GM12891 (cell line): ENCODE measurements at regions not wholly inside any gene's neighbourhood (a gene's known extent, or its start where the extent isn't known, plus 50 kb on each side); places are given as distances from the start of the nearest gene placed in this dataset.

Experiments
- DNase-seq: peaks from one replicate; pipeline ENCODE4 v3.0.0; 2011; ENCODE audit warnings: low spot score; ENCODE audit not compliant: insufficient read length
- FAIRE-seq: peaks from 2 replicates; lab custom pipeline; 2011; peaks lifted over from hg19 to GRCh38; lab: Jason Lieb, UNC
- PAX5 ChIP-seq: IDR thresholded peaks from 2 replicates; pipeline ENCODE4 v1.6.1; 2011; ENCODE audit warnings: low read length, moderate library complexity, mild to moderate bottlenecking; ENCODE audit not compliant: insufficient read depth, severe bottlenecking
- POLR2A ChIP-seq: IDR thresholded peaks from 2 replicates; pipeline ENCODE4 v1.6.1; 2011; ENCODE audit warnings: low read depth, low read length, control low read depth
- POLR2AphosphoS5 ChIP-seq: IDR thresholded peaks from 2 replicates; pipeline ENCODE4 v1.6.1; 2011; ENCODE audit warnings: low read depth, low read length, control low read depth
- POU2F2 ChIP-seq: IDR thresholded peaks from 2 replicates; pipeline ENCODE4 v1.6.1; 2011; ENCODE audit warnings: low read depth, mild to moderate bottlenecking, control low read depth, low read length, moderate library complexity
- SPI1 ChIP-seq: IDR thresholded peaks from 2 replicates; pipeline ENCODE4 v1.6.1; 2011; ENCODE audit warnings: low read depth, low read length, control low read depth
- TAF1 ChIP-seq: IDR thresholded peaks from 2 replicates; pipeline ENCODE4 v1.6.1; 2011; ENCODE audit warnings: low read depth, low read length, control low read depth

DNA sequence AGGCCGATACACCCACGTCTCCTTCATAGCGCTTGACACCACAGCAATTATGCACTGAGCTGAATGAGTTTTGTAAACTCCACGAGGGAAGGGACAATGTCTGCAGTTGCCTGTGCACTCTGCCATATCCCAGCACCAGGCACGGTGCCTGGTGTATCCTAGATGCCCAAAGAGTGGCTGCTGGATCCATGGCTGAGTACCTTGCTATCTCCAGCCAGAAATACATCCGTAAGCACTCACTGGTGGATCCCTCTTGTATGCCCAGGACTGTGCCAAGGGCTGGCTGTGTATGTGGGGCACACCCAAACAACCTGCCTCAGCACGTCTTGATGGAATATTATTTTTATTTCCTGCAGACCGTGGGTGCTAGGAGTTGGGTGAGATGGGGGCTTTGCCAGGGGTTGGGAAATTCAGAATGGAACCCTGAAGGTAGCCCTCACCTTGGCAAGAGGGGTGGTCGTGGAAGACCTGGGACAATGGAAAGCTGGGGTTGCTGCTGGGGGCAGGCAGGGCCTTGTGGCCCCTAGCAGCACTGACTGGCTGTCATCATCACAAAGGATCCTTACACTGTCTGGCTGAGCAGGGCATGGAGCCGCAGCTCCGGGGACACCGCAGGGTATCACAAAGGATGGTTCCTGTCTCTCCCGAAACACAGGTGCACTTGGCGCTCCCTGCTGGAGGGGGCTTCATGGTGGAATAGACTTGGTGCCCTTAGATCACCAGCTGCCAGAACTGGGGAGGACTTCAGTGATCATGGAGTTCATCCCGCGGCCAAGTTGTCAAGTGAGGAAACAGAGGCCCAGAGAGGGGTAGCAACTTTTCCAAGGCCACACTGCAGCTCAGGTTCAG lies 131.3 kb downstream of the URI1 start:
- FAIRE-seq (no peak), DNase-seq (no peak)
- TF ChIP-seq TAF1: no peak
- TF ChIP-seq PAX5: no peak
- TF ChIP-seq SPI1: no peak
- no peak for TF ChIP-seq POU2F2
- no peak for TF ChIP-seq POLR2A
- TF ChIP-seq POLR2AphosphoS5: no peak

DNA sequence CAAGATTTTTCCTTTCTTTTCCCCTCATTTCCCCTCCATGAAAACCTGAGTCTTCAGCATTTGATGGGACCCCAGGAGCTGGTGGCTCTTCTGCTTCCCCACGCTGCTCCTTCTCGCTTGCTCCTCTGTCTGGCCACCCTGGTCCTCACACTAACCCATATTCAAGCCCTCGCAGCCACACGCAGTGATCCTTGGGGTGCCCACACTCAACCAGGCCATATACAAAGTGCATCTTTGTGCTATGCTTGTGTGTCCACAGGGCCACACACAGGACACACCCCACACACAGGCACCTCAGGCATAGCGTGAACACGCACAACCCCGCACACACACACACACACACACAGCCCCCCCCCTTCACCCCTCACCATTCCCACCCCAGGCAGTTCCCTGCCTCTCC lies 132.1 kb downstream of the URI1 start:
- no peak for DNase-seq
- TF ChIP-seq TAF1: no peak
- TF ChIP-seq PAX5: no peak
- TF ChIP-seq SPI1: no peak
- TF ChIP-seq POLR2AphosphoS5: no peak
- TF ChIP-seq POLR2A: no peak
- no peak for TF ChIP-seq POU2F2
- no peak for FAIRE-seq

DNA sequence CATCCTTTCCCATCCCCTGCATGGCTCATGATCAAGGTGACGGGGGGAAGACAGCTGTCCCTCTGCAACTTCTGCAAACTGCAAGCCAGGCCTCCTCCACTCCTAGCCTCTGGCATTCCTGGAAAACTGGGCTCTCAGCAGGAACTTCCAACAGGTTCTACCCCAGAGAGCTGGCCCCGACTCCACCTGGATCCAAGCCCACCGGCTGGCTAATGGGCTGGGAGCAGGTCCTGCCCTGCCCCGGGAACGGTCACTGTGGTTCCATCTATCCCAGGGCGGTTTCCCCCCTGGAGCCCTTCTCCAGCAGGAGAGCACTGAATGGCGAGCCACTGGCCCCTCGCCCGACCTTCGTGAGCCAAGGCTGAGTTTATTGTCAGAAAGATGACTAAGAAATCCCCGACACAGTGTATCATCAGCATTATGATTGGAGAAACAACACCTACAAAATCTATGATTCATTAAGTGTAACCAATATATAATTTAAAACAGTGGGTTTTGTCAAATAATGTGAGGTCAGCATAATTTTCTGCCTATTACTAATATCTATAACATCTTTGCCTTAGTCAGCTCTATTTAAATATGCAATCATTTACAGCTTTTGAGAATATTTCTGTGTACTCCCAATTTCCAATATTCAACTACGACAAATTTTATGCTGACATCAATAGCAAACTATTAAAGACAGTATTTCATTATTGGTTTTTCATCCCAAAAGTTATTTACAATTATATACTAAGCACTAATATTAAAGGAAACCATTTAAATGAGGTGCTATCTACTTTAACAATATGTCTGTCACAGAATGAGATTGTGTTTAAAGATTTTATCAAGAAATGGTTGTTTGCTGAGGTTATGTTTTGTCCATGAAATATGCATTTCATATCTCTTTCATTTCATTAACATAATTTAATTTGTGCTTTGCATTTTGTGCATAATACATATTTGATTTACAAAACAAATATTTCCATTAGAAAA lies 133.0 kb downstream of the URI1 start:
- TF ChIP-seq POLR2AphosphoS5 (no peak), SPI1 (no peak), TAF1 (no peak), POU2F2 (no peak)
- no peak for DNase-seq
- no peak for FAIRE-seq

DNA sequence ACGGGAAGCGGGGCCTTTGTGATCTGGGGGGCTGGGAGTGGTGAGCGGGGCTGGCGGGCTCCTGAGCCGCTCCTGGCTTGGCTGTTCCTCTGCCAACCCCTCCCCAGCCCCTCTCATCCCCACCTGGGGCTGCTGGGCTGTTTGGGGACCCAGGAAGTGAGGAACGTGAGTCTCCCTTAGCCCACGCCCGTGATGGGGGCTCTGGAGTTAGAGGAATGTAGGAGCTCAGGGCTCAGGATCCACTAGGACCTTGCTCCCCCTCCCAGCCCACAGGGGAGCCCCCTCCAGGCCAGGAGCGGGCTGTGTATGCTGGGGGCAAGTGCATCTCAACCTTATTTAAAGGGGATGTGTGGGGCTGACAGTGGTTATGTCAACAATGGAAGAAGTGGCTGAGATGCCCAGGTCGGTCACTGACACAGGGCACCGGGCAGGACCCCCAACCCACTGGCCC lies 134.1 kb downstream of the URI1 start:
- TF ChIP-seq SPI1 (no peak), TAF1 (no peak), POLR2A (no peak), POLR2AphosphoS5 (no peak), POU2F2 (no peak), PAX5 (no peak)
- no peak for DNase-seq
- FAIRE-seq: no peak

DNA sequence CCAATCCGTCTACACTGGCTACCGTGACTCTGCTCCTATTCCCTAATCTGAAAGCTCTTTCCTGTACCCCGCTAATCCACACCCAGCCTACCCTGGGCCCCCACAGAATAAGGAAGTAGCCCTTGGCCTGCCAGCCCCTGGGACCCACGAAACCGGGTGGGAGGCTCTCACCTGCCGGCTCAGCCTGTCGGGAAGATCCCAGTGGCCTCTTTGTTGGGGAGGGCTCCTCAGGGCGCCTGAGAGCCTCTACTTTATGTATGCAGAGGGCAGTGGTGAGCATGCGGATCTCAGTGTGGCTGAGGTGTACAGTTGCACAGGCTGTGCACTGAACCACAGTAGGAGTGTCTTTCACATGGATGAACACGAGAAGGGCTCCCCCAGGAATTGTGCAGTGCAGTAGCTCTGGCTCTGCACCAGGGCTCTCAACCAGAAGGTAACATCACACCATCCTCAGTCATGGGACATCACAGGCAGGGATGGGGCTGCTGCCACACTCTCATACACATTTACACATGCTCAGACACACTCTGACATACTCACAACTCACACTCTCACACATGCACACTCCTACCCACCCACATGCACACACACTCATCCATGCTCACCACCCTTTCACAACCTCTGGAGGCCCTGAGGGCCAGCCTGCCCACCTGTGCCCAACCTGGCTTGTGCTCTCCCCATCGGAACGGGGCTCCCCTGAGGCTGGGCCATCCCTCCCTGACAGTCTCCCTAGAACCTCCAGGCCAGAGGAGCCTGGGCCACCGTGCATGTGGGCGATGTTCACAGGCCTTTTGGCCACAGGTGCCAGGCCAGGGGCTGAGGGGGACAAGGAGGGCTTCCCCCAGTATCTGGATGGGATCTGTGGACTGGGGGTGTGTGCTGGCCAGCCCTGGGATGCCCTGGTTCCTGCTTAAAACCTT lies 135.0 kb downstream of the URI1 start:
- TF ChIP-seq POLR2A (no peak), POLR2AphosphoS5 (no peak), TAF1 (no peak), PAX5 (no peak)
- FAIRE-seq (no peak), DNase-seq (no peak)

DNA sequence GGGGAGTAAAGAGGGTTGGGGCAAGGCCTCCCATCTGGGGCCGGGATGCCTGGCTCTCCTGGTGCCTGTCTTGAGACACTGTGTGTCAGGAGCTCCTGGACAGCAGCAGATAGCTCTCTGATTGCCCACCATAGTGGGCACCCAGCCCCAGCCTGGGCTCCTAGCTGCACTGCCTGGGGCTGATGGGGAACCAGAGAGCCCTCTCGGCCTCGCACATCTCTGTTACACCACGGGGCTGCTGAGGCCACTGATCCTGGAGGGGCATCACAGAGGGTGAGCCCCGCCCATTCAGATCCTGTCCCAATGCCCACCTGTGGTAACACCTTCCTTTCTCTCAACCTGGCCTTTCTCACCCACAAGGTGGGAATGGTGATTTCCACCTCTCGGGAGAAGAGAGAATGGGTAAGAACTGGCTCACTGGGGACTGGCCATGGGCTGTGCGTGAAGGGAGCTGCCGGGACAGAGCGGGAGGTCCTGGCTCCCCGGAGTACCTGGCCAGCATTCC lies 135.9 kb downstream of the URI1 start:
- TF ChIP-seq TAF1 (no peak), PAX5 (no peak), SPI1 (no peak), POU2F2 (no peak)
- FAIRE-seq: no peak

DNA sequence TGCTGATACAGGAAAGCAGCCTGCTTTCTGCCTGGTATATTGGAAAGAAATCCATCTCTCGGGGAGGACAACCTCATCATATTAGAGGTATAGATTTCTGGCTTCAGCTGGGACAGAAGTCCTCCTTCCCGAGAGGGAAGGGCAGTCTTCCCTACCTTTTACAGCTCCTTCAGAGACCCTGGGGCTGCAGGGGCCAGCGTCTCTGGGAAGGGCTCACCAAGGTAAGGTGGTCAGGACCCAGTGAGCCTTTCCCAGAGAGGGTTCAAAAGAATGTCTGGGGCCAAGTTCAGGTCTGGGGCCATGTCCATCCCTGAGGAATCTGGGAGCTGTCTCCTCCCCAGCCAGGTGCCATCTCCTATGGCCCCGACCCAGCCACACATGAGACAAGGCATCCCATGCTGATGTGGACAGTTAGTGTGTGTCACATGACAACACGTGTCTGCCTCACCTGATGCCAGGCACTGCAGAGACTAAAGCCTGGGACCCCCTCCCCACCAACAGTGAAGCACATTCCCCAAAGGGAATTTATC lies 136.4 kb downstream of the URI1 start:
- FAIRE-seq: no peak

More for the DNA sequence above, 135.9 kb downstream of the URI1 start:
- DNase-seq: no peak

DNA sequence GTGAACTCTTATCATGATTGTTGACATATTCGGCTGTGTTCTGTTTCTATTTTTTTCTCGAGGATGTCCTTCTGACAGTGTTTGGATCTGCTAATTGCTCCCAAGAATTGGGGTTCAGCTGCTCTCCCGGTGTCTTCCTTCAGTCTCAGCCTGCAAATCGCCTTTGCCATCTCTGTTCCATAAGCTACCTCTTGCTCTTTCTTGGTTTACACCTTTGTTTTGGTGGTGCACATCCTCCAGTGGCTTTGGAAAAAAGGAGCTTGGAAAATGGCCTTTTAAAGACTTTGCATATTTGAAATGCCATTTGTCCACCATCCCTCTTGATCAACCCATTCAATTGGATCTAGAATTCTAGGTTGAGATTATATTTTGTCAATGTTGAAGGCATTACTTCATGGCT lies 137.2 kb downstream of the URI1 start:
- FAIRE-seq (no peak), DNase-seq (no peak)
- TF ChIP-seq PAX5 (no peak), POLR2AphosphoS5 (no peak), POU2F2 (no peak)

More for the DNA sequence above, 136.4 kb downstream of the URI1 start:
- TF ChIP-seq PAX5: no peak
- TF ChIP-seq TAF1: no peak
- no peak for TF ChIP-seq POLR2A
- TF ChIP-seq POU2F2: no peak
- TF ChIP-seq SPI1: no peak
- no peak for TF ChIP-seq POLR2AphosphoS5
- DNase-seq: no peak

DNA sequence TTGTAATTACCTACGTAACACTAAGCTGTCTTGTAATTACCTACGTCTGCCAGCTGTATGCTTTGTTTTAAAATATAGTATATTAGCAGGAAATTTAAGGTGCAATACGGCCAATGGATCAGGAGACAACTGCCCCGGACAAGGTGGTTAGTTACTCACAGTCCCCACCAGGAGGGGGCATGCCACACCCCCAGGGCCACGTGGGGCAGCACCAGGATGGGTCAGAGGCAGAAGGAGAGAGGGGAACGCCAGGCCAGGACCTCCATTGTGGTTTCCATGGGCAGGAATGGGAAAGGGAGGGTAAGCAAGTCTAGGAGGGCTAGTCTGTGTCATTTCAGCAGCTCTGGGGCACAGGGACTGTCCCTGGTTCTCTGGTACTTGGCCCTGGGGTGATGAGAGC lies 140.1 kb downstream of the URI1 start:
- FAIRE-seq: no peak
- no peak for DNase-seq
- TF ChIP-seq SPI1 (no peak), PAX5 (no peak), POLR2A (no peak), POU2F2 (no peak), POLR2AphosphoS5 (no peak), TAF1 (no peak)
